ENCODE measurements at regions not wholly inside any gene's neighbourhood (a gene's known extent, or its start where the extent isn't known, plus 50 kb on each side); places are given as distances from the start of the nearest gene placed in this dataset.
"Not testable (repeated sequence)": the region's sequence is repeated elsewhere in the genome, so short reads cannot be mapped to it uniquely, and the experiment has no call there.

DNA sequence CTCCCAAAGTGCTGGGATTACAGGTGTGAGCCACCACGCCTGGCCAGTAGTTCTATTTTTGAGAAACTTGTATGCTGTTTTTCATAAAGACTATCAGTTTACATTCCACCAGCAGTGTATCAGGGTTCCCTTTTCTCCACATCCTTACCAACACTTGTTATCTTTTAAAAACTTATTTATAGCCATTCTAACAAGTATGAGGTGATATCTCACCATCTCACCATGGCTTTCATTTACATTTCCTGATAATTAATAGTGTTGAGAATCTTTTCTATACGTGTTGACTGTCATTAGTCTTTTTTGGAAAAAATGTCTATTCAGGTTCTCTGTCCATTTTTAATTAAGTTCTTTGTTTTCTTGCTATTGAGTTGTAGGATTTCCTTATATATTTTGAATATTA lies 416.1 kb downstream of the NEBL start:
- no peak for TF ChIP-seq ZFX (IDR thresholded peaks at IDR 0.05; ENCODE audit: borderline replicate concordance)
- TF ChIP-seq, protein P1, sequence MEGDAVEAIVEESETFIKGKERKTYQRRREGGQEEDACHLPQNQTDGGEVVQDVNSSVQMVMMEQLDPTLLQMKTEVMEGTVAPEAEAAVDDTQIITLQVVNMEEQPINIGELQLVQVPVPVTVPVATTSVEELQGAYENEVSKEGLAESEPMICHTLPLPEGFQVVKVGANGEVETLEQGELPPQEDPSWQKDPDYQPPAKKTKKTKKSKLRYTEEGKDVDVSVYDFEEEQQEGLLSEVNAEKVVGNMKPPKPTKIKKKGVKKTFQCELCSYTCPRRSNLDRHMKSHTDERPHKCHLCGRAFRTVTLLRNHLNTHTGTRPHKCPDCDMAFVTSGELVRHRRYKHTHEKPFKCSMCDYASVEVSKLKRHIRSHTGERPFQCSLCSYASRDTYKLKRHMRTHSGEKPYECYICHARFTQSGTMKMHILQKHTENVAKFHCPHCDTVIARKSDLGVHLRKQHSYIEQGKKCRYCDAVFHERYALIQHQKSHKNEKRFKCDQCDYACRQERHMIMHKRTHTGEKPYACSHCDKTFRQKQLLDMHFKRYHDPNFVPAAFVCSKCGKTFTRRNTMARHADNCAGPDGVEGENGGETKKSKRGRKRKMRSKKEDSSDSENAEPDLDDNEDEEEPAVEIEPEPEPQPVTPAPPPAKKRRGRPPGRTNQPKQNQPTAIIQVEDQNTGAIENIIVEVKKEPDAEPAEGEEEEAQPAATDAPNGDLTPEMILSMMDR (IDR thresholded peaks at IDR 0.05): no peak
- H3K27ac ChIP-seq: no peak overlapping the region

DNA sequence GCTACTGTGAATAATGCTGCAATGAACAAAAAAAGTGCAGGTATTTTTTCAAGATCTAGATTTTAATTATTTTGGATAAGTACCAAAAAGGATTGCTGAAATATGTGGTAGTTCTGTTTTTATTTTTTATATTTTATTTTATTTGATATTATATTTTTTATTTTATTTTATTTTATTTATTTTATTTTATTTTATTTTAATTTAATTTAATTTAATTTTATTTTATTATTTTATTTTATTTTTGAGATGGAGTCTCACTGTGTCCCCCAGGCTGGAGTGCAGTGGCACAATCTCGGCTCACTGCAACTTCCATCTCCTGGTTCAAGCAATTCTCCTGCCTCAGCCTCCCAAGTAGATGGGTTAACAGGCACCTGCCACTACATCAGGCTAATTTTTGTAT lies 416.5 kb downstream of the NEBL start:
- H3K27ac ChIP-seq: not testable (repeated sequence)

DNA sequence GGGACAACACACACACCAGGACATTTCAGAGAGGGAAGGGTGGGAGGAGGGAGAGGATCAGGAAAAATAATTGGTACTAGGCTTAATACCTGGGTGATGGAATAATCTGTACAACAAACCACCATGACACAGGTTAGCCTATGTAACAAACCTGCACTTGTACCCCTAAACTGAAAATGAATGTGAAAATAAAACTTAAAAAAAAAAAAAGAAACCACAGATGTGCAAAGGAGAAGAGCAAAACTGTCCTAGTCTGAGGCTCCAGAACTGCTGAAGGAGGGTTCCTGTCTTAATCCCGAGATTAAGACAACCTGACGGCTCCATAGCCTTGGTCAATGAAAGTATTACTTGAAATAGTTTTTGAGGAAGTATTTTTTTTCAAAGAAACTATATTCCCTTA lies 423.0 kb downstream of the NEBL start:
- H3K27ac ChIP-seq: no peak overlapping the region
- TF ChIP-seq ZFX (IDR thresholded peaks at IDR 0.05; ENCODE audit: borderline replicate concordance): no peak
- TF ChIP-seq, protein P1 (IDR thresholded peaks at IDR 0.05): no peak

DNA sequence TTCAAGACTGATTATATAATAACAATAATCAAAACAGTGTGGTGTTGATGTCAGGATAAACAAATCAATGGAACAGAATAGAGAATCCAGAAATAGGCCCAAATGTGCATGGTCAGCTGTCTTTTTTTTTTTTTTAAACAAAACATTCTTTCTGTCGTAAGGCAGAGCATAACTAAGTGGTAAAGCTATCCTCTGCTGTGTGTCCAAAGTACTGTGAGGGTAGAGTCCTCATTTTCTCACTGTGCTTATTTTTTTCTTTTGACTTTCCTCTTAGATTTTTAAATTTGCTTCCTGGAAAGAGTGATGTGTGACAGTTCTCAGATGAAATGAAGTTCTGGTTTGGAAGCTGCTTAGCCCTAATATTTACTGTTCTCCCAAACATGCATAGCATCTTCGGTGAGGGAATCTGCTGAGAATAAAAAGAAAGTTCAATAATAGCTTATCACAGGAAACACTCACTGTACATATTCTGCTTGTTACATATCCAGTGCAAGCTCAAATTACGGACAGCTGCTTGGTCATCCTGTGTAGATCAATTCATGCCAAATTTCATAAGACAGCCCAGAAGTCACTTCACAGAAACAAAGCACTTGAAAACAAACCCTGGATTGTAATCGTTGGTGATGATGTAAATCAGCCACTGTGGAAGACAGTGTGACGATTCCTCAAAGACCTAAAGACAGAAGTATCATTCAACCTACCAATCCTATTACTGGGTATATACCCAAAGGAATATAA lies 423.9 kb downstream of the NEBL start:
- TF ChIP-seq ZFX (IDR thresholded peaks at IDR 0.05; ENCODE audit: borderline replicate concordance): no peak
- TF ChIP-seq, protein P1 (IDR thresholded peaks at IDR 0.05): no peak
- no peak overlapping the region for H3K27ac ChIP-seq

DNA sequence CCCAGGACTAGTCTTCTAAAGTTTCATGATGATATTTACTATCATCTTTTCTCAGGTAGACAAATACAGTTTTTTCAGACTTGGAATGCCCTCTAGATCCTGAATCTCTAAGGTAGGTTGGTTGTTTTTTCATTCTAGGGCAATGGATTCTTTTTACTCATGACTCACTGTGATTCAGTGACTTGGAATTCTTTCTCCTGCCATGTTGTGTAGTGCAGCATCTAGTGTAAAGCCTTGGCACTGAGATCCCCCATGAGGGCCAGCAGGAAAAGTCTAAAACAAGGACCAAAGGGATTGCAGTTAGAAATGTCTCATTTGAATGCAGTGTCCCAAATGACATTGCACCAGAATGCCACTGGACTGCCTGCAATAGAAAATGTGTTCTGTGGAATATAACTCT lies 430.4 kb downstream of the NEBL start:
- no peak overlapping the region for H3K27ac ChIP-seq
- TF ChIP-seq, protein P1 (IDR thresholded peaks at IDR 0.05): no peak
- TF ChIP-seq ZFX (IDR thresholded peaks at IDR 0.05; ENCODE audit: borderline replicate concordance): no peak

DNA sequence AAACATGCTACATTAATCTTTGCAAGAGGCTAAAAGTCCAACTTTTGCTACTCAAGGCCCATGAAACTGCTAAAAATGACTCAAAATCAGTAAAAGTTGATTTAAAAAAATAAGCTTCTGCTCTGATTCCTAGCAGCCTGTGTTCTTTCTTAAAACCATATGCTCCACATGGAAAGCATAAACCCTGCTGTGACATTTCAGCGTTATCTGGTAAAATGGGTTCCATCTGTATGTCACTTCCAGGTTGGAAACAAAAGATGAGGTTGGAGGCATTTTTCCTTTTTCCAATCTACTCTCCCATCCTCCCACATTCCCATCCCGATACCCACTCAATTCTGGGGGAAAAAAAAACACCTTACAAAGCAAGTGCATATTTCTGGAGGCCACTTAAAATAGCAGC lies 439.5 kb downstream of the NEBL start:
- TF ChIP-seq, protein P1 (IDR thresholded peaks at IDR 0.05): no peak
- no peak for TF ChIP-seq ZFX (IDR thresholded peaks at IDR 0.05; ENCODE audit: borderline replicate concordance)
- no peak overlapping the region for H3K27ac ChIP-seq

DNA sequence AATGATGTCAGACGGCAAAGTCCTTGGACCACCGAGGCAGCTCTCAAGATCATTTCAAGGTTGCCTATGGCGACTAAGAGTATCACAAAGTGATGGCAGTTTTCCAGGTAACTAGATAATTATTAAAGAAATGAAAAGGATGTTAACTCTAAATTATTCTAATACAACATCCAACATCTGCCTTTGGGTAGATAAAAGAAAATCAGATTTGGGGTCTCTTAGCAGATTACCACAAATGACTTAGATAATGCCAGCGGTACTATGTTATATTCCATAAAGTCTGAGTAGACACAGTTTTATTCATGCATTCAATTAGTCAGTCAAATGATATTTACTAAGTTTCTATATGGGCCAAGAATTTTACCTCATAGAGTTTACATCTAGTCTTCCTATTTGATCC lies 441.3 kb downstream of the NEBL start:
- no peak overlapping the region for H3K27ac ChIP-seq
- no peak for TF ChIP-seq ZFX (IDR thresholded peaks at IDR 0.05; ENCODE audit: borderline replicate concordance)
- TF ChIP-seq, protein P1 (IDR thresholded peaks at IDR 0.05): no peak

DNA sequence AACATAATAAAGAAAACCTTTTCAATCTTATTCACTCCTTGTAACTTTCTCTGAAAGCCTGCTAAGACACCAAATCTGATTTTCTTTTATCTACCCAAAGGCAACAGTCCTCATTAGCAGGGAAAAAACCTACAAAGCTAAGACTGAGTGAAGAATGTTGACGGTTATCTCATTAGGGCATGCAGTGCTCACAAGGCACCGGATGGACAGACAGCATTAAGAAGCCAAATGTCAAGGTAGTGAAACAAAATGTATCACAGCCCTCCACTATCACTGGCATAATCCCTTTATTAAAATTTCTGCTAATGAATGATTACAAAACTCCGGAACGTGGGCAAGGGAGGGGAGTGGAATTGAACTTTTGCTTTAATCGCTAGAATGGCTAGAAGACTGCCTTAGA lies 442.8 kb downstream of the NEBL start:
- H3K27ac ChIP-seq: no peak overlapping the region
- TF ChIP-seq ZFX (IDR thresholded peaks at IDR 0.05; ENCODE audit: borderline replicate concordance): no peak
- TF ChIP-seq, protein P1 (IDR thresholded peaks at IDR 0.05): no peak
